ENCODE measurements at regions not wholly inside any gene's neighbourhood (a gene's known extent, or its start where the extent isn't known, plus 50 kb on each side); places are given as distances from the start of the nearest gene placed in this dataset.

DNA sequence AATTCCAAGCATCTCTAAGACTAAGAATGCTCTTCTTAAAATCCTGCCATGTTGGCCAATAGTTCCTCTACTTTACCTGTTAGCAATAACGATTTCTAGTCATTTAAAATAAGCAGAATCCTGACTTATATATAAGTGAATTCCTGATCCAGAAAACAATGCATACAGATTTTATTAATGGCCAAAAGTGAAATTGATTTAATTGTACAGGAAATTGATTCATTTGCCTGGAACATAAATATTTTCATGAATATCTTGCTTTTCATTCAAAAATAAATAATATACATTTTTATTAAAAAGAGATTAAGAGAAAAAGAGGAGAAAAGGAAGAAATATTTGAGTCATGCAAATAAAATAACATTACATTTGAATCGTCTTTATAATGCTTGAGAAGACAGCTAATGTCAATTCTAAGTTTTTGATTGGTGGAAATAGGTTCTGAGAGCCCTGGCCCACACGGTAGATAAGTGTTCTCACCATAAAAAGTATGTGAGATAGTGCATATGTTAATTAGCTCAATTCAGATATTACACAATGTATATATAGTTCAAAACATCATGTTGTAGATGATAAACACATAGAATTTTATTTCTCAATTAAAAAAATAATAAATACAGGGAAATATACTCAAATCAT is 323.2 kb upstream of the MIR17HG start:
- H3K9me2 ChIP-seq (replicated peaks; ENCODE audit: insufficient read depth, low read length) = no peaks in the 10 kb centered on the region
- no peaks in the 10 kb centered on the region for H4K20me1 ChIP-seq (ENCODE audit: low read depth, low read length)
- H2AFZ ChIP-seq (ENCODE audit: low read depth, low read length, severe bottlenecking) = no peak overlapping the region
- H3K9me3 ChIP-seq (ENCODE audit: insufficient read depth, low read length) = no peaks in the 10 kb centered on the region
- no peaks in the 10 kb centered on the region for H3K27me3 ChIP-seq (ENCODE audit: low read length)
- no peaks in the 10 kb centered on the region for H3K79me2 ChIP-seq (ENCODE audit: insufficient read depth, low read length)
- H3F3A ChIP-seq (ENCODE audit: insufficient read depth) = no peaks in the 10 kb centered on the region
- H3K4me3 ChIP-seq (ENCODE audit: insufficient read depth, low read length, poor library complexity, severe bottlenecking) = no peak overlapping the region
- no peaks in the 10 kb centered on the region for H3K36me3 ChIP-seq (ENCODE audit: low read length)
- no peak overlapping the region for H3K4me2 ChIP-seq (ENCODE audit: low read depth, low read length, poor library complexity, severe bottlenecking)
- no peak overlapping the region for H3K9ac ChIP-seq (ENCODE audit: low read length)
- no peak for TF ChIP-seq EZH2phosphoT487 (conservative IDR thresholded peaks at IDR 0.05; ENCODE audit: low read length)
- TF ChIP-seq, protein P1, sequence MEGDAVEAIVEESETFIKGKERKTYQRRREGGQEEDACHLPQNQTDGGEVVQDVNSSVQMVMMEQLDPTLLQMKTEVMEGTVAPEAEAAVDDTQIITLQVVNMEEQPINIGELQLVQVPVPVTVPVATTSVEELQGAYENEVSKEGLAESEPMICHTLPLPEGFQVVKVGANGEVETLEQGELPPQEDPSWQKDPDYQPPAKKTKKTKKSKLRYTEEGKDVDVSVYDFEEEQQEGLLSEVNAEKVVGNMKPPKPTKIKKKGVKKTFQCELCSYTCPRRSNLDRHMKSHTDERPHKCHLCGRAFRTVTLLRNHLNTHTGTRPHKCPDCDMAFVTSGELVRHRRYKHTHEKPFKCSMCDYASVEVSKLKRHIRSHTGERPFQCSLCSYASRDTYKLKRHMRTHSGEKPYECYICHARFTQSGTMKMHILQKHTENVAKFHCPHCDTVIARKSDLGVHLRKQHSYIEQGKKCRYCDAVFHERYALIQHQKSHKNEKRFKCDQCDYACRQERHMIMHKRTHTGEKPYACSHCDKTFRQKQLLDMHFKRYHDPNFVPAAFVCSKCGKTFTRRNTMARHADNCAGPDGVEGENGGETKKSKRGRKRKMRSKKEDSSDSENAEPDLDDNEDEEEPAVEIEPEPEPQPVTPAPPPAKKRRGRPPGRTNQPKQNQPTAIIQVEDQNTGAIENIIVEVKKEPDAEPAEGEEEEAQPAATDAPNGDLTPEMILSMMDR (IDR thresholded peaks at IDR 0.05; ENCODE audit: insufficient read depth, low read length, poor library complexity, severe bottlenecking) = no peak
- H3K27ac ChIP-seq (ENCODE audit: low read depth, low read length) = no peak overlapping the region

DNA sequence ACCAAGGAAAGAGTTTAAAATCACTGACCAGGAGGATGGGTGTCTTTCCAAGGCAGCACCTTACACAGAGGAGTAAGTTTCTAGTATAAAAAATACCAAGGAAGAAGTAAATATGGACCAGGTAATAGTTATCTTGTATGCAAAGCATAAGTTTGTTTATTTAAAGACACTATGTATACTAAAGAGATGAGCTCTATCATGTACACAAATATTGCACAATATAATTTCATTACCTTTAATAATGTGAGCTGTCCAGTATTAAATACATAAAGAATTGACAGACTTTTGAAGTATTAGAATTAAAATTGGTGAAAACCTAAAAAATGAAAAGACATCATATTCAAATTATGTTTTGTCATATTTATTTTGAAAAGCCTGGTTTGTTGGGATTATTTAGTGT is 322.0 kb upstream of the MIR17HG start:
- H3F3A ChIP-seq (ENCODE audit: insufficient read depth) = no peaks in the 10 kb centered on the region

DNA sequence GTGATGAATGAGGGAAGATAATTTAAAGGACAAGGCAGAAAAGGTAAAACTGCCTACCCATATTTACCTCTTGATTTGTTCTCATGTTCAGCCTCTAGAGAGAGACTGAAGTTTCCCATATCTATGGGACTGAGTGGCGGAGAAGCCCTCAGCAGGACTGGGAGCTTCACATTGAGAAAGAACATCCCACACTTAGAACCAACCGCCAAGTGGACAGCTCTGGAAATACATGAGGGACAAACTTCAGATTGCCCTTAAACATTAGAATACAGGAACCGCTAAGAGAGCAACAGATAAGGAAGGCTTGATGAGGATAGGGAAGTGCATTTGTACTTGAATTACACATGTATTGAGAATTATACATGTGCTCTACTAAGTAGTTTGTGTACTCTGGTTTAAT is 316.0 kb upstream of the MIR17HG start:
- no peaks in the 10 kb centered on the region for H3K79me2 ChIP-seq (ENCODE audit: insufficient read depth, low read length)
- no peaks in the 10 kb centered on the region for H3F3A ChIP-seq (ENCODE audit: insufficient read depth)
- H3K4me2 ChIP-seq (ENCODE audit: low read depth, low read length, poor library complexity, severe bottlenecking) = no peak overlapping the region
- H3K9ac ChIP-seq (ENCODE audit: low read length) = no peak overlapping the region
- no peak overlapping the region for H3K27ac ChIP-seq (ENCODE audit: low read depth, low read length)
- no peak overlapping the region for H2AFZ ChIP-seq (ENCODE audit: low read depth, low read length, severe bottlenecking)
- no peaks in the 10 kb centered on the region for H4K20me1 ChIP-seq (ENCODE audit: low read depth, low read length)
- H3K9me2 ChIP-seq (replicated peaks; ENCODE audit: insufficient read depth, low read length) = no peaks in the 10 kb centered on the region
- TF ChIP-seq, protein P1 (IDR thresholded peaks at IDR 0.05; ENCODE audit: insufficient read depth, low read length, poor library complexity, severe bottlenecking) = no peak
- TF ChIP-seq EZH2phosphoT487 (conservative IDR thresholded peaks at IDR 0.05; ENCODE audit: low read length) = no peak
- no peaks in the 10 kb centered on the region for H3K9me3 ChIP-seq (ENCODE audit: insufficient read depth, low read length)
- no peaks in the 10 kb centered on the region for H3K27me3 ChIP-seq (ENCODE audit: low read length)
- no peak overlapping the region for H3K4me3 ChIP-seq (ENCODE audit: insufficient read depth, low read length, poor library complexity, severe bottlenecking)
- H3K36me3 ChIP-seq (ENCODE audit: low read length) = no peaks in the 10 kb centered on the region

More for the DNA sequence above, 322.0 kb upstream of the MIR17HG start:
- Histone ChIP-seq H3K9me2 (replicated peaks; ENCODE audit: insufficient read depth, low read length) (no peaks in the 10 kb centered on the region), H3K9me3 (ENCODE audit: insufficient read depth, low read length) (no peaks in the 10 kb centered on the region), H2AFZ (ENCODE audit: low read depth, low read length, severe bottlenecking) (no peak overlapping the region), H3K4me3 (ENCODE audit: insufficient read depth, low read length, poor library complexity, severe bottlenecking) (no peak overlapping the region), H3K79me2 (ENCODE audit: insufficient read depth, low read length) (no peaks in the 10 kb centered on the region), H3K9ac (ENCODE audit: low read length) (no peak overlapping the region), H3K36me3 (ENCODE audit: low read length) (no peaks in the 10 kb centered on the region), H4K20me1 (ENCODE audit: low read depth, low read length) (no peaks in the 10 kb centered on the region), H3K27ac (ENCODE audit: low read depth, low read length) (no peak overlapping the region), H3K27me3 (ENCODE audit: low read length) (no peaks in the 10 kb centered on the region), H3K4me2 (ENCODE audit: low read depth, low read length, poor library complexity, severe bottlenecking) (no peak overlapping the region)
- TF ChIP-seq, protein P1 (IDR thresholded peaks at IDR 0.05; ENCODE audit: insufficient read depth, low read length, poor library complexity, severe bottlenecking) = no peak
